AG08395 (cell line): ENCODE measurements at regions not wholly inside any gene's neighbourhood (a gene's known extent, or its start where the extent isn't known, plus 50 kb on each side); places are given as distances from the start of the nearest gene placed in this dataset.
A peak's percentile ranks its signal among the peaks of the same experiment; 100 is the strongest.
"Not testable (repeated sequence)": the region's sequence is repeated elsewhere in the genome, so short reads cannot be mapped to it uniquely, and the experiment has no call there.

Experiments used
- DNase-seq: peaks from one replicate; pipeline ENCODE4 v3.0.0; 2012; ENCODE audit warnings: mixed read lengths, low spot score

DNA sequence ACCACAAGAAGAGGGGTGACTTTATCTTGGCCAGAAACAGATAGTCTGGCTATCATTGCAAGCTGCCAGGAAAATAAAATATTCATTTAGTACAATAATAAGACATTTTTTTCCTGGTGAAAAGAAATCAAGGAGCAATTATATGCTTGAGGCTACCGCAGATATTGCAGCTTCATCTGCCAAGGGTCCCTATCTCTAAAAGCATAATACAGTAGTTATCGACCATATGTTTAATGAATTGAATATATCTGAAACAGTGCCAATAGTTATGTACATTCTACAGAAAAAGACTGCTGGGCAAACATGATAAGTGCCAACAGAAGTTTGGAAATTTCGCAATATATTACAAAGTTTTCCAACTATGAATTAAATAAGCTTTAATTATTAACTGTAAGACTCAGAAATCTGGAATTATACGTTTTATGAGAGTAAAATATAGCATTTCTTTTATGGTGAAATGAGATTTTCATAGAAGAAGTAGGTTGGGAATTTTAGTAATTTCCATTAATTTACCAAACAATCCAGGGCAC is 561.1 kb upstream of the ZP4 start:
- no peak for DNase-seq

DNA sequence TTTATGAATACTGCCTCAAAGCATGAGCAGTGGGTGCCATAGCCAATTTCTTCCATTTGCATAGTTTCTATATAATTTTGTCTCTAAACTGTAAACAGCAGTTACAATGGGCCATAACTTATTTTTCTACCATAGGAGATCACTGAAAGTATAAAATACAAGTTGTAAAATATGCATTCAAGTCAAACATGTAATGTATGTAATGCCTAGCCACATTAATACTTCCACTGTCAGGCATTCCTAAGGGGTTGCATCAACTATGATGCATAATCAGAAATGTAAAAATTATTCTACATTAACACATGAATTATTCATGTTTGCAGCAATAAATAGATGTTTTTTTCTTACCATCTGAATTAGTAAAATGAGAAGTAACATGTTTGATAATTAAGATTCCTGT is 560.3 kb upstream of the ZP4 start:
- no peak for DNase-seq

DNA sequence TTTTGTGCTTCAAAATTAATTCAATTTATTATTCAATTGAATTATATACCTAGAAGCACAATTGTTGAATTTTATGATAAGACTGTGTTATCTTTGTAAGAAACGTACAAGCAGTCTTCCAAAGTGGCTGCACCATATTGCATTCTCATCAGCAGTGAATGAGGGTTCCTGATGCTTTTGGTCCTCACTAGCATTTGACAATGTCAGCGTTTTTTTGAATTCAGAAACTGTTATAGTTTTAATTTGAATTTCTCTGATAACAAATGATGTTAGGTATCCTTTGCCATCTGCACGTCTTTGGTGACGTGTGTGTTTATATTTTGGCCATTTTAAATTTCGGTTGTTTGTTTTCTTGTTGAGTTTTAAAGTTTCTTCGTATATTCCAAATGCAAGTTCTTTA is 553.0 kb upstream of the ZP4 start:
- DNase-seq, result no peak

DNA sequence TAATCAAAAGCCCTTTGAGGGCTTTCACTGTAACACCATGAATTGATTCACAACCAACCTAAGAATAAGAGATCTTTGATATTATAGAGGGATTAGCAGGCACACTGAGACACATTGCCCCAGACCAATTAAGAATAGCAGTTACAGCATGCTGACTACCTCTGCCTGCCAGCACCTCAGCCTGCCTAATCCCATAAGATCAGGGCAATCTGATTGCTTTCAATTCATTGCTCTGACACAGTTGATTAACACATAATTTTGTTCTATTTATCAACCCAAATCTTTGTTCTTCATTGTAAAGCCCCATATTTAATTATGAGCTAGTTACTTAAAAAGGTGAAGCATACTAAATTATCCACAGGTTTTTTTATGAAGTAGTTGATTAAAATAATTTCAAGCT is 548.8 kb upstream of the ZP4 start:
- DNase-seq, result no peak

DNA sequence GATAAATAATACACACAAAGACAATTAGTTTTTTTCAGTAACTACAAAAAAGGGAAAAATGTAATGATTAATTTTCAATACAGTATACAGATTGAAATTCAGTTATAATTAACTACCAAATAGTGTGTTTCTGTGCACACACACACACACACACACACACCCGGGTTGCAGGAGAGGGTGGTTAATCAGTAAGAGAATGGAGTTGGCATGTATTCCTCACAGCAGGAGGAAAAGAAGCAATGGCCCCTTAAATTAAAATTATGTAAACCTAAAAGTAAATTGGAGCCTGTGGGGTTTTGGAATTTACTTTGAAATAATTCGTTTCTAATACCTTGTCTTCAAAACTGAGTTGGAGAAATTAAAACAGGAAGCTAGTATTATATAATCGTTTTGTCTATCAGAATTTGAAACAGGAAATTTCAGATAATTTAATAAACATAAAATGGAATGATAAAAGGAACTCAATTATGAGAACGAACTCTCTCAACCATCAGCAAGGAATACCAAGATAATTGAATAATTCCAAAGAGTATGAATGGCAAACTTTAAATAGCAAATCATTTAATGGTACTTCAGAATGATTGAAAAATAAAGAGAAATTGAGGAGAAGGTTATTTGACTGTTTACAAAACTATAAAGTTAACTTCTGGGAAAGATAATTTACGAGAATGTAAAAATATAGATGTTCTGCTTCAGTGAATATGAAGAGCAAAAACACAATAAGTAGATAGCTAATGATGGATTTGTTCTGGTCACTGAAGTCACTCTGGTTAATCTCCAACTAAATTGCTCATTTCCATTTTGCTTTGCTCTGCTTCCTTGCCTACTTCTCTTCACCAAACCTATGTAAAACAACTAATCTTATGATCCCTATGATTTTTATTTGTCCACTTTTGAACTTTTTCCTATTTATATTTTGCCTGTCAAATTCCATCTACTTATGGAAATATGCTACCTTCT is 547.9 kb upstream of the ZP4 start:
- DNase-seq, result no peak

DNA sequence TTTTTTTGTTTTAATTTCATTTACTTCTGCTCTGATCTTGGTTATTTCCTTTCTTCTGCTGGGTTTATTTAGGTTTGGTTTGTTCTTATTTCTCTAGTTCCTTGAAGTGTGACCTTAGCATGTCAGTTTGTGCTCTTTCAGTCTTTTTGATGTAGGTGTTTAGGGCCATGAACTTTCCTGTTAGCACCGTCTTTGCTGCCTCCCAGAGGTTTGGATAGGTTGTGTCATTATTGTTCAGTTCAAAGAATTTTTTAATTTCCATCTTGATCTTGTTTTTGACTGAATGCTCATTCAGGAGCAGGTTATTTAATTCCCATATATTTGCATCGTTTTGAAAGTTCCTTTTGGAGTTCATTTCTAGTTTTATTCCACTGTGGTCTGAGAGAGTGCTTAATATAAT is 539.0 kb upstream of the ZP4 start:
- DNase-seq, result not testable (repeated sequence)

DNA sequence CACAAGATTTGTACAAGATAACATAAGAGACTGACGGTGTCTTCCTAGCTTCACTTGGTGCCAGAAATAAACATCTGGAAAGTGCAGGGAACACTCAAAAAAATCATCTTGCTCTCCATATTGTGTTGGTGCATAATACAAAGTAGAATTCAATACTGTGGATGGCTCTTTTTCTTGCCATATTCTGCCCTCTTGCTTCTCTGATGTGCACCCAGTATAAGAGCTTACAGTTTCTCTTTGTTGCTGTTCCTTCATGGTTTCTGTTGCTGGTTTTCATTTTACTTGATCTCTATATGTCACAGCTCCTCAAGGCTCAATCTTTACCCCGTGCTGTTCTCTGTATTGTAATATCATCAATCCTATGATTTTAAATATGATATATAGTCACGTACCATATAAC is 528.5 kb upstream of the ZP4 start:
- DNase-seq, result no peak

DNA sequence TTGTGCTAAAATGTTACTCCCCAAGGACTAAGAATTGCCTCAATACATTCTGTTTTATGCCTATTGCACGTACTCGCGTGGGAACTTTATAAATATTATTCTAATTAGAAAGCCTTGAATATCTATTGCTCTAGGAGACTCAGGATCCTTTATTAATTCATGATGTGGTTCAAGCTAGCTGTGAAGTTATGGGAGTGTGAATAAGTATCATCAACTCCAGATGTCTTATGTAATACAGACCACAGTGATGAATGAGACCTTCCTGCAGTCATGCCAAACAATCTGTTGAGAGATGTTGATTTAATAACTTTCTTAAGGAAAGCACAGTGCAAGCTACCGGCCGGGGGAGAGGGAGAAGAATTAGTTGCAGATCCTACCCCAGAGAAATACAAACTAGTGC is 519.2 kb upstream of the ZP4 start:
- DNase-seq, result no peak

DNA sequence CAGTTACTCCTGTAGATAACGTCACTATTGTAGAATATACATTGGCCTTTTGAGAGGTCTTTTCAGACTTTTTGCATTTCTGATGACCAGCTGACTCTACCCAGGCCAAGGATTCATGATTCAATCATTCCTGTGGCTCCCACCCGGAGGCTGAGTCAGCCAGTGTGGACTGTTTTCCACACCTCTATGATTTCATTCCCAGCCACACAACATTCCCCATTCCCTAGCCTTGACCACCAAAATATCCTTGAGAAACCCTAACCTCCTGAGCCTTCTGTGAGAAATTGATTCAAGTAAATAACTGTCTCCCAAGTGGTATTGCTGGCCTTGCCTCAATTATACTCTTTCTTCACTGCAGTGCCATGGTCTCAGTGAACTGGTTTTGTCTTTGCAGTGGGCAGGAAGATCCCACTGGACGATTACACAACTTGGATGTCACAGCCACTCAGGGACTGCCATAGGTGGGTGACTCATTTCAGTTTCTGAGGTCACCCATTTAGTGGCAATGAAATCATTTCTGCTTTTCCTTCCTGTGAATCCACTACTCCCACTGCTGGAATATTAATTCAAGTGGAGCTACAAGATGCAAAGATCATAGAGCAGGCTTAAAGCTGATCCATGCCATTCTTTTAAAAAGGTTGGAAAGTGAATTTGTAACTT is 518.6 kb upstream of the ZP4 start:
- peak; percentile 2 for DNase-seq

DNA sequence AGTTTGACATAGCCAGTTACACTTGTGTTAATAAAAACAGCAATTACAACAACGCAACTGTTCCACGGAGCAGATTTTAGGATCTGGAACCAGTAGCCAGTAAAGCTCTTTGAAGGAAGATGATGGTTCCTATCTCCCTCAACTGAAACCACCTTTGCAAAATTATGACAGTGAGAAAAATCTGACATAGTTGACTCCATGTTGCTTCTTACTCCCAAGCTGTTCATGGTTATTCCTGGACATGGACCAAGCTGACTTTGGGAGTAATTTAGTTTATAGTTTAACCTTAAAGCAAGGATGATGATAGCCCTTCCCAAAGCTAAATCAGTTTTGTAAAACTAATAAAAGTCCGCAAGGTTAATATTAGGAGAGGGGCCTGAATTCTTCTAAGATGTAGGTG is 518.0 kb upstream of the ZP4 start:
- no peak for DNase-seq

DNA sequence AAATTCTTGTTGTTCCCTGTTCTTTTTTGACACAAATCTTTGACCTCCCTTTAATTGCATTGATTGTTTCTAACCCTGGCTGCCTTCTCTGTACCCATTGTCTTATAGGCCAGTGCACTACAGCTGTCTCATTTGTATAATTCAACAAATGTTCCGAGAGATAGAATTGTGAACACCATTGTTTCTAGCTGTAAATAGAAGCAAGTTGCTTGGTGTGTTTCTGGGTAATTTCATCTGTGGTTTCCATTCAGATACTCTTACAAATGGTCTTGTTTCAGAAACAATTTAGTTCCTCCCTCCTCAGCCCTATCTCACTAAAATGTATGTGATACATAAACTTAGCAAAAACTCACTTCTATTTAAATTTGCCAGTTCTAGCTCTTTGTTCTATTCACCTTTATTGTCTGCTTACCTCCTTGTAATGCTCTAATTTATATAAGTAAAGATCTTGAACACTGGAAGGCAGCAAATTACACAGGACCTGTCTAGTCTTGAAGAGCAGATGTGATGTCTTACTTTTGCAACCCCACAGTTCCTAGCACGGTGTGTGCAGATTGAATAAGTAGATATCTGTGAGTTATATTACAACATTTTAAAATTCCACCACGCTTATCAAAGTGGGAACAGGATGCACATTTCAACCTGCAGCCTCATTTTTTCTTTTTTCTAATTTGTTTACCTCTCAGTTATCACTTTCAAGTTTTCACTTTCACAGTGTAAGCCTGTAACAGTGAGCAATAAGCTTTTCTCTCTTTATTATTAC is 515.6 kb upstream of the ZP4 start:
- no peak for DNase-seq

DNA sequence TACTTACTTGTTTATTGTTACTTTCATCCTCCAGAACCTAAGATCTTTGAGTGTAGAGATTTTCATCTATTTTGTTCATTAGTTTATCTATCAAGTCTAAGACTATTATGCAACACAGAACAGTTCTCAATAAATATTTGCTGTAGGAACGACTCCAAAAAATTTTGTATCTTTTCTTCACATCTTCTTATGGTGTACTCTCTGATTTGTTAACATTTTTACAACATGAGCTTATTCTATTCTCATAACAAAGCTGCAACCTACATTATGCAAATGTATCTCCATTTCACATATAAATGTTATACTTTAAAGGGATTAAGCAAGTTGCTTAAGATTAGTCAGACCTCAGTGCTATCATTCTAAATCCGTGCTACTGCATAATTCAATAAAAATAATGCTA is 514.2 kb upstream of the ZP4 start:
- DNase-seq, result no peak

DNA sequence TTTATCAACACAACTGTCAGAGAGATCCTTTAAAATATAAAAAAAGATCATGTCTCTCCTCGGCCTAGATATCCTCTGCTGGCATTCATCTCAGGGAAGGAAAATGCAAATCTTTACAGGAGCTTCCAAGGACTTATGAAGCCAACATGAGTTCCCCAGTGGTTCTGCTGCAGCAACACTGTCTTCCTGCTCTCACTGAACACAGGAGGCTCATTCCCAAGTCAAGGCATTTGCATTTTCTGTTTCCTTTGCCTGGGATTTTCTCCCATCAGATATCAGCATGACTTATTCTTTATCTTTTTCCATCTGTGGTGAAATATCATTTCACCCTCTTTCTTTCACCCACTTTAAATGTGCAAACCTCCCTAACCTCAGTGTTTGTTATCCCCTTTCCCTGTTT is 513.8 kb upstream of the ZP4 start:
- no peak for DNase-seq

DNA sequence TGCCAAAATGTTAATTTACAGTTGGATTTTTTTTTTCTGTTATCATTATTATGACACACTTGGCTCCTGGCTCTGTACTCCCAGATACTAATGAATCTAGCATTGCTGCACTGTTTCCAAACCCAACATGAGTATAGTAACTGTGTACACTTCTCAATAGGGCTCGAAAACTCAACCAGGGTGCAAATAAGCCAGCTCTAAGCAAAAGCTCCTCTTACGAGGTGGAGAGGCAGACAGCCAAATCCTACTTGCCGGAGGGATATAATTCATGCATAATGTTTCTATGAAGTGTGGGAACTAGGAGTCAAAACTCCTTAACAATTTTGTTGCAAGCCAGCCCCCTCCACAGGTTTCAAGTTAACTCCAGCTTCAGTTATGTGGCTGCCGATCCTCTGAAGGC is 510.4 kb upstream of the ZP4 start:
- no peak for DNase-seq

DNA sequence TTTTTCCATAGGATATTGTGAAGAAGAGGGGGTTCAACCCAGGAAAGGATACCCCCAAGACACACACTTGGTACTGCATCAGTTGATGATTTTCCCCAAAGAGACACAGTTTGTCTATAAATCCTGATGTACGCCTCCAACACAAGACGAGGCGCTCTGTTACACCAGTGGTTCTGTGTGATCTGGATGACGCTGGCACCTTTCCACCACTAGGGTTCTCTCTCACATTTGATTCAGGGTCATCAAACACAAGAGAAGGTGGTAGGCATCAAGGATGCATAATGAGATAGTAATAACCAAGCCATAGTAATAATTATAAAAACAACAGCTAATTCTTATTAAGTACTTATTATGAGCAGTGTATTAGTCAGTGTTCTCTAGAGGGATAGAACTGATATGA is 508.8 kb upstream of the ZP4 start:
- DNase-seq, result no peak

DNA sequence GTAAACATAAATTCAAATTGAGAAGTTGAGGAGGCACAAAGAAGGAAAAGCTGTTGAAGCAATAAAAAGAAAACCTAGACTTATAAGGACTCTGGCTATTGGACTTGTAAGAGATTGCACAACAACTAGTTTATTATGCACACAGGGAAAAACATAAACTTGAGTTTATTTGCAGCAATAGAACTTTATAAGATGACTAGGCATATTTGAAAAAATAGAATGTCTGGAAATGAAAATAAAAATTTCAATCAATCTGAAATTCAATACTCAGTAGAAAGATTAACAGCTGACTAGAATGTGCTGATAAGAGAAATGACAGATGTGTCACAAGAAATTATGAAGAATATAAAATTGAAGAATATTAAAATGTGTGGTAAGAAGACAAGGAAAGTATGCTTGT is 505.4 kb upstream of the ZP4 start:
- no peak for DNase-seq

DNA sequence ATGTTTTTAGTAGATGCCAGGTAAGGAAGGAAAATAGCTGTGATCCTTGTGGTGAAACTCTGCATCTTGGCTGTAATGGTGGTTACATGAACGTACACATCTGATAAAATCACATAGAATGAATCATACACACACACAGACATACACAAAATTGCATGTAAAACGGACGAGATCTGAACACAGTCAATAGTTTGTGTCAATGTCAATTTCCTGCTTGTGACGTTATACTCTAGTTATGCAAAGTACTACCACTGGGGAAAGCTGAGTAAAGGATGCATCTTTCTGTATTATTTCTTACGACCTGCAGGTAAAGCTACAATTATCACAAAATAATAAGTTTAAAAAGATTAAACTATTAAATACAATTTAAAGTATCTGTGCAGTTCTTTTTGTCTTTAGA is 493.7 kb upstream of the ZP4 start:
- no peak for DNase-seq

DNA sequence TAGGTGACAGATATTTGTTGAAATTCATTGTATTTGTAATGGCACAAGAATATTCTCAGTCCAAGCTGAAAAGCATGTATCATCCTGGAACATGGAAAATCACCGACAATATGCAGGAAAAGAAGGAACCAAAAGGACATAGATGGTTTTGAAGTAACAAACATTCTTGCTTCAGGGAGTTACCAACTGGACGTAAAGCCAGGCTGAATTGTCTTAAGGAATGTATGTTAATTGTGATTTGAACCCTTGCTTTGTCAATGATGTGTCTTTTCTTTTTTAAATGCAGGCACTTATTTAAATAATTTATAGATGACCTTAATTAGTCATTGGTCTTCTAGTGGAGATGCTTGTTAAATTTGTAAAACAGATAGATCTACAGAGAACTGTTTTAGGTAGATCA is 489.4 kb upstream of the ZP4 start:
- DNase-seq, result no peak

DNA sequence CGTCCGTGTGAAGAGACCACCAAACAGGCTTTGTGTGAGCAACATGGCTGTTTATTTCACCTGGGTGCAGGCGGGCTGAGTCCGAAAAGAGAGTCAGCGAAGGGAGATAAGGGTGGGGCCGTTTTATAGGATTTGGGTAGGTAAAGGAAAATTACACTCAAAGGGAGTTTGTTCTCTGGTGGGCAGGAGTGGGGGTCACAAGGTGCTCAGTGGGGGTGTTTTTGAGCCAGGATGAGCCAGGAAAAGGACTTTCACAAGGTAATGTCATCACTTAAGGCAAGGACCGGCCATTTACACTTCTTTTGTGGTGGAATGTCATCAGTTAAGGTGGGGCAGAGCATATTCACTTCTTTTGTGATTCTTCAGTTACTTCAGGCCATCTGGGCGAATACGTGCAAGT is 488.7 kb upstream of the ZP4 start:
- DNase-seq, result not testable (repeated sequence)

DNA sequence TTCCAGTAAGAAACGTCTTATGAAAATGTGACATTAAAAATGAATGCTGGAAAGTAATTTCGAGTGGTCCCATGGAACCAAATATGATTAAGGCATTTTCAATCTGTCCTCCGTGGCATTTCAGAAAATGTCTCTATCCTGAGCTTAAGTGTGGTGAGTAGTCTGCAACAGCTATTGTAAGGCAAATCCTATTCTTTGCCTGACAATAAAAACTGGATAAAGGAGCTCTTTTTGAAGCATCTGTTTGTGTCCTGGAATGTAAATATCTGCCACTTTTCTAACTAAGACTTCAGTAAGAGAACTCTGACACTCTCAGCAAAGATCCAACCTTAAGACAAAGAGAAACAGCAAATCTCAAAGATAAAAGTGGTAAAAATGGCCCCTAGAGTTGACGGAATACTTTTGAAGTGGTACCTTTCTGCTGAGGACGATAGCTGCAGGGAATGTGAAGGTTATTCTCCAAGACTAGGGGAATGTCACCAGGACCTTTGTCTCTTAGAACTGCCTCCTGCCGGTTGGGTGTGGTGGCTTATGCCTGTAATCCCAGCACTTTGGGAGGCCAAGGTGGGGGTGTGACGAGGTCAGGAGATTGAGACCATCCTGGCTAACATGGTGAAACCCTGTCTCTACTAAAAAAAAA is 486.7 kb upstream of the ZP4 start:
- DNase-seq, result no peak

DNA sequence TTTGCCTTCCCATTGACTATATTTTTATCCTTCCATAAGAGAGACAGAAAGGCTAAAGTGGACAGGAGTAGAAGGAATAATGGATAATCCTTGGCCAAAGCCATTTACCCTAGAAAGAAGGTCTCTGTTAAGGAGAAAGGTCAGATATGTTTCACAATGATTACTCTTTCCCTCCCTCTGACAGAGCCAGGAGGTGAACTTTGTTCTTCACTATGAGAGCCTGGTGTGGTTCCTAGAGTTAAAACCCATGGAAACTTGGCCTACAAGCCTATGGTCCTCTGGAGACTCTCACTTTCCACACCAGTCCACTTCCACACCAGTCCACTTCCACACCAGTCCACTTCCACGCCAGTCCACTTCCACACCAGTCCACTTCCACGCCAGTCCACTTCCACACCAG is 479.9 kb upstream of the ZP4 start:
- no peak for DNase-seq

DNA sequence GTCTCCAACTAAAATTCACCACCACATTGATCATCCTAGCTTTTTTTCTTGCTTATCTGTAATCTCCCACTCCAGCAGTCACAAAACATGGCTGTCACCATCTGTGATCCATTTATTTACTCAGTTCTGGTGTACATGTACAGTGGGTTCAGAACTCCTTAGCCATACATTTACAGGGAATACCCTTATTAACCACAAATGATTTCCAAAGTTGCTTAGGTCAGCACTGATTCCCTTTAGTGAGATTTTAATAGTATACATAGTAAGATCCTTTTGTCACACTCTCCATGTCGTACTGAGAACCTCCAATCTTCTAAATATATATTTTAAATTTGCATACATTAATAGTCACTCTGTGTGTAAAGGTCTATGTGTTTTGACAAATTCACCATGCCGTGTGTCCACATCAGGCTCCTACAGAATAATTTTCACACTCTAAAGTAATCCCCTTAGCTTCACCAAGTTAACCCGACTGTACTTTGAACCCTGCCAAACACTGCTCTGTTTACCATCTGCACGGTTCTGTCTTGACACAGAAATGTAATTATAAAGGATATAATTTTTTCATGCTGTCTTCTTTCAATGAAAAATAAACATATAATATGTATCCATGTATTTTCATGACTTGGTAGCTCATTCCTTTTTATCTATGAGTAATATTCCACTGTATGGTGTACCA is 473.6 kb upstream of the ZP4 start:
- DNase-seq, result no peak
